BLaER1 (cell line): ENCODE measurements at regions not wholly inside any gene's neighbourhood (a gene's known extent, or its start where the extent isn't known, plus 50 kb on each side); places are given as distances from the start of the nearest gene placed in this dataset.
"Not testable (repeated sequence)": the region's sequence is repeated elsewhere in the genome, so short reads cannot be mapped to it uniquely, and the experiment has no call there.

Source experiments
- H3K27ac ChIP-seq: shearing (Covaris generic); formaldehyde crosslinking; 2 replicates; pipeline ENCODE4 v1.8.1; 2022
- H3K27me3 ChIP-seq: shearing (Covaris generic); formaldehyde crosslinking; 2 replicates; pipeline ENCODE4 v1.8.1; 2022
- H3K36me3 ChIP-seq: shearing (Covaris generic); formaldehyde crosslinking; 2 replicates; pipeline ENCODE4 v1.8.1; 2022
- H3K4me1 ChIP-seq: shearing (Covaris generic); formaldehyde crosslinking; 2 replicates; pipeline ENCODE4 v1.8.1; 2022
- H3K4me2 ChIP-seq: shearing (Covaris generic); formaldehyde crosslinking; 2 replicates; pipeline ENCODE4 v1.8.1; 2022
- H3K4me3 ChIP-seq: shearing (Covaris generic); formaldehyde crosslinking; 2 replicates; pipeline ENCODE4 v1.8.1; 2022
- H3K9ac ChIP-seq: shearing (Covaris generic); formaldehyde crosslinking; 2 replicates; pipeline ENCODE4 v1.8.1; 2022
- H3K9me3 ChIP-seq: shearing (Covaris generic); formaldehyde crosslinking; 2 replicates; pipeline ENCODE4 v1.8.1; 2022
- H4K20me1 ChIP-seq: shearing (Covaris generic); formaldehyde crosslinking; 2 replicates; pipeline ENCODE4 v1.8.1; 2022
- Cebpa-rat ChIP-seq: shearing (Covaris generic); IDR thresholded peaks from 2 replicates; pipeline ENCODE4 v1.8.1; 2022

- H4K20me1 ChIP-seq: no peaks in the 10 kb centered on the region
- H3K27ac ChIP-seq: no peak overlapping the region
- H3K4me1 ChIP-seq: no peaks in the 10 kb centered on the region
- no peaks in the 10 kb centered on the region for H3K36me3 ChIP-seq
- H3K4me2 ChIP-seq: no peak overlapping the region
- no peak for TF ChIP-seq Cebpa-rat
- no peaks in the 10 kb centered on the region for H3K9me3 ChIP-seq
- no peaks in the 10 kb centered on the region for H3K27me3 ChIP-seq
- no peak overlapping the region for H3K9ac ChIP-seq
- no peak overlapping the region for H3K4me3 ChIP-seq
These were observed 546.6 kb downstream of the MFSD1 start for GRCh38 chr3:159348431-159348830.

DNA sequence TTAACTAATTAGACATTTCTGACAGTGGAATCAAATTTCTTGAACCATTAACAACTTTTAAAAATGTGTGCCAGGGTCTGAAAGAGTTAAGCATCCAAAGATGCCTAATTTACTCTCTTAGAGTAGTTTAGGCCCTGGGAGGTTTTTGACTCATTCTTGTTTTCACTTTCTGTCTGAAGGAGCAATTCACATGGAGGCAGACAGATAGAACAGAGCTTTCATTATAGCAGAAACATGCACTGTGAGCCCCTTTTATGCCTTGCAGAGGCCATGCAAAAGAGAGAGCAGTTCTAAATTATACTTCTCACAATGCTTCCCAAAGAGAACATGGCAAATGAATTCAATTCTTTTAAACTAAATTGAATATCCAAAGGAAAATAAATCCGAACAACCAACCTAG lies 554.8 kb downstream of the MFSD1 start:
- no peaks in the 10 kb centered on the region for H3K27me3 ChIP-seq
- no peak overlapping the region for H3K27ac ChIP-seq
- no peaks in the 10 kb centered on the region for H4K20me1 ChIP-seq
- H3K4me1 ChIP-seq: no peaks in the 10 kb centered on the region
- H3K9ac ChIP-seq: no peak overlapping the region
- no peaks in the 10 kb centered on the region for H3K9me3 ChIP-seq
- no peaks in the 10 kb centered on the region for H3K36me3 ChIP-seq
- H3K4me3 ChIP-seq: no peak overlapping the region
- H3K4me2 ChIP-seq: no peak overlapping the region
- TF ChIP-seq Cebpa-rat: no peak

DNA sequence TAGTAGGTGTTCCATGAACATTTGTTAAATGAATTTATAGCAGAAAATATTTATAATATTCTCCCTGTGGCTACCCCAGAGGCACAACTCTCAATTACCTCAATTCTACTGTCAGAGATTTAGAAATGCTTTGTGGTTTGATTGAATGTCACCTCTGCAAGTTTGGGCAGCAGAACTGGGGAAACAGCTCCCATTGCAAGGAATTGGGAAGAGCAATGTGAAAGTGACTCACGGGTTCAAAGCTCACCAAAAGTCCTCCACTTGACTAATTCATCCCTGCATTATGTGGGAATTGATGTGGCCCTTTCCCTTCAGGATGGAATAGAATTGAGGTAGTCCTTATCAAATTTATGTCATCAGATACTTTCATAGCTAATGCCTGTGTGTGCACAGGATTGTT lies 562.7 kb downstream of the MFSD1 start:
- Histone ChIP-seq H3K4me2 (no peak overlapping the region), H3K9ac (no peak overlapping the region), H4K20me1 (no peaks in the 10 kb centered on the region), H3K9me3 (no peaks in the 10 kb centered on the region), H3K4me1 (no peaks in the 10 kb centered on the region), H3K27ac (no peak overlapping the region), H3K4me3 (no peak overlapping the region), H3K27me3 (no peaks in the 10 kb centered on the region), H3K36me3 (no peaks in the 10 kb centered on the region)
- TF ChIP-seq Cebpa-rat: no peak

- no peak for TF ChIP-seq Cebpa-rat
- Histone ChIP-seq H3K4me1 (no peaks in the 10 kb centered on the region), H3K27ac (no peak overlapping the region), H3K36me3 (no peaks in the 10 kb centered on the region), H3K9ac (no peak overlapping the region), H3K27me3 (no peaks in the 10 kb centered on the region), H4K20me1 (no peaks in the 10 kb centered on the region), H3K9me3 (no peaks in the 10 kb centered on the region), H3K4me3 (no peak overlapping the region), H3K4me2 (no peak overlapping the region)
These were observed 564.6 kb downstream of the MFSD1 start for GRCh38 chr3:159366476-159366875.

DNA sequence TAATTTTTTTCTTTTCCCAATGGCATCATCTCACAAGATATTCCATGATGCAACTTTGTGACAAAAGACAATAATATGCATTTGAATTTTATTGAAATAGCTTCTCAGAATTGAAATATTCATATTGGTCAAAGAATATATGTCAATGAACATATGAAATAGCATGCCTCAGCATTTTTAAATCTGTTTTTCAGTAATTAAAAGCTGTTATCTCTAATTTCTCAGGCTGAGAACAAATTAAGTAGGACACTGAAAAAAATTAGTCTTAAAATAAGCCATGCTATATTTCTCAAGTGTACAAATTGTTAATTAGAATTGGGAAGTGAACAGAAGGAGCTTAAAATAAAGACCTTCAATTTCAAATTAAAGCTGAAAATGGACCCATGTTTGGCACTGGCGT lies 570.1 kb downstream of the MFSD1 start:
- H3K36me3 ChIP-seq: no peaks in the 10 kb centered on the region
- no peaks in the 10 kb centered on the region for H4K20me1 ChIP-seq
- no peak for TF ChIP-seq Cebpa-rat
- H3K9me3 ChIP-seq: no peaks in the 10 kb centered on the region
- no peak overlapping the region for H3K4me3 ChIP-seq
- no peaks in the 10 kb centered on the region for H3K27me3 ChIP-seq
- no peak overlapping the region for H3K4me2 ChIP-seq
- no peaks in the 10 kb centered on the region for H3K4me1 ChIP-seq
- H3K9ac ChIP-seq: no peak overlapping the region
- no peak overlapping the region for H3K27ac ChIP-seq

DNA sequence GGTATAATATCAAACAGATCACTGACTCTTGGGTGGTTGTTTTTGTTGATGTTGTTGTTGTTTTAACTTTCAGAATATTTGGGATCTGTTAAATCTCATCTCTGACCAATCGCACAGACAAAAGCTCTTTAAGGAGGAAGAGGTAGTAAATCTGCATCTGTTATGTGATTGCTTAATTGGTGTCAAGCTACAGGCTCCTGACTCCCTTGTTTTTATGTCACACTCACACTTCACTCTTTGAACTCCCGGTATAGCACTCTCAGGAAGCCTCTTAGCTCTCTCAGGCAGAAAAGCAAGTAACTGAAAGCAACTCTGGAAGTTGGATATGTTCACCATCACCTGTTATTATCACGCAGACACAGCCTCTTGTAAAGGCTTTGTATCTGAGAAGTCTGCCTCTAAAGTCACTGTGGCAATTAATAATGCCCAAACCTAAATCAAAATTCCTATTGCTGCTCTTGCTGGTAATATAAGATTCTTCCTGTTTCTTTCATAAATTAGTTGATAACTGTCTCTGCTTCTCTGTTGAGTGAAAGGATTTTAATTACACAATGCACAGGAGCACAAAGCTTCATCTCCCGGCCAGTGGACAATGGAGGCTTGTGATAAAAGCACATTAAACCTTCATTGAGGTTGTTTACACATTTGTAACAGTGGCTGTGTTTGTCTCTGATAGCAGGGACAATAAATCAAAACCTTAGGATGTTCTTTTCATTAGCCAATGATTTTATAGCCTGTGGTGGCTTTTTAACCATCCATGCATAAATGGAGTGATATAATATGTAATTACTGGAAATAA lies 576.7 kb downstream of the MFSD1 start:
- no peak overlapping the region for H3K9ac ChIP-seq
- H3K27me3 ChIP-seq: no peaks in the 10 kb centered on the region
- no peaks in the 10 kb centered on the region for H3K9me3 ChIP-seq
- H3K4me1 ChIP-seq: no peaks in the 10 kb centered on the region
- no peak overlapping the region for H3K27ac ChIP-seq
- no peaks in the 10 kb centered on the region for H3K36me3 ChIP-seq
- no peak for TF ChIP-seq Cebpa-rat
- no peaks in the 10 kb centered on the region for H4K20me1 ChIP-seq
- no peak overlapping the region for H3K4me3 ChIP-seq
- H3K4me2 ChIP-seq: no peak overlapping the region

DNA sequence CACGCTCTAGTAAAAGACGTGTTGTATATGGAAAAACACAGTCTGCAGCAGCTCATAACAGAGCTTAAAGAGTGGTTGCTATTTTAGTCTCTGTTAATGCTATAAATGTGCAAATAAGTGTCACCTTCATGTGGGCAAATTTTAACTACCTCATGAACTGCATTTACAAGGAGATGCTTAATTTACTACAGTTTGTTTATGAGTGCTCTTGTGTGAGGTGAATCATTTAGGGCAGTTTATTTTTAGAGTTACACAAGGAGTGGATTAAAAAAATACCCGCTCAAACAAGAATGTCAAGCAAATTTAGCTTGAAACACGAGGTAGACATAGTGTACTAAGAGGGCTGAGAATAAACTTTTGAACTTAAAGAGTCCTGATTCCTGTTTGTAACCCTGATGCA lies 579.0 kb downstream of the MFSD1 start:
- Histone ChIP-seq H3K27ac (no peak overlapping the region), H3K27me3 (no peaks in the 10 kb centered on the region), H3K36me3 (no peaks in the 10 kb centered on the region), H3K4me3 (no peak overlapping the region), H3K9ac (no peak overlapping the region), H3K4me1 (no peaks in the 10 kb centered on the region), H3K4me2 (no peak overlapping the region), H3K9me3 (no peaks in the 10 kb centered on the region), H4K20me1 (no peaks in the 10 kb centered on the region)
- TF ChIP-seq Cebpa-rat: no peak

DNA sequence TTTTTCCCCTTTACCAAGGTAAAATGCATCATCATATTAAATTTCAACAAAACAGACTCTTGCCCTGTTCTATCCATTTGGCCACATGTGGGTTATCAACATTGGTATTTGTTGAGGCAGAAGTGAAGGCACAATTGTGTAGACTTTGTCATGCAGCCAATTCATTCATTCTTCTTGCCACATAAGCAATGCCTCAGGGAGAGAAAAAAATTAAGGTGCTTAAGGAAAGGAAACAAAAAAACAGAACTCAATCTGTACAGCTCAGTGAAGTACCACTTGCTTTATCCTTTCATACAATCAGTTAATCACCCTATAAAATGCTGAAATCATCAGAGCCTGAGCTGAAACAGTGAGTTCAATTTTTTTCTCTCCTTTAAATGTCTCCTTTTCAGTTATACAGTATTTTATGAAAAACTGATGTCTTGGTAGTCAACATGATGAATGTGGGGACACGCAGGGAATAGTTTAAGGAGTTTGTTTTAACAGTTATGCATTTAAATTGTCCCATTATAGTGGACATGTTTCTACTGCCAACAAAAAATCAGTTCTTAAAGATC lies 588.9 kb downstream of the MFSD1 start:
- TF ChIP-seq Cebpa-rat: no peak
- H3K9me3 ChIP-seq: no peaks in the 10 kb centered on the region
- no peaks in the 10 kb centered on the region for H4K20me1 ChIP-seq
- H3K4me2 ChIP-seq: no peak overlapping the region
- H3K4me1 ChIP-seq: no peaks in the 10 kb centered on the region
- H3K9ac ChIP-seq: no peak overlapping the region
- H3K27ac ChIP-seq: no peak overlapping the region
- H3K27me3 ChIP-seq: no peaks in the 10 kb centered on the region
- no peak overlapping the region for H3K4me3 ChIP-seq
- H3K36me3 ChIP-seq: no peaks in the 10 kb centered on the region

- not testable (repeated sequence) for H3K9ac ChIP-seq, H3K4me3 ChIP-seq, H4K20me1 ChIP-seq, H3K27ac ChIP-seq, H3K4me2 ChIP-seq, H3K9me3 ChIP-seq, H3K36me3 ChIP-seq, H3K27me3 ChIP-seq, H3K4me1 ChIP-seq
These were observed 591.0 kb upstream of the IL12A start for GRCh38 chr3:159397683-159398082.

DNA sequence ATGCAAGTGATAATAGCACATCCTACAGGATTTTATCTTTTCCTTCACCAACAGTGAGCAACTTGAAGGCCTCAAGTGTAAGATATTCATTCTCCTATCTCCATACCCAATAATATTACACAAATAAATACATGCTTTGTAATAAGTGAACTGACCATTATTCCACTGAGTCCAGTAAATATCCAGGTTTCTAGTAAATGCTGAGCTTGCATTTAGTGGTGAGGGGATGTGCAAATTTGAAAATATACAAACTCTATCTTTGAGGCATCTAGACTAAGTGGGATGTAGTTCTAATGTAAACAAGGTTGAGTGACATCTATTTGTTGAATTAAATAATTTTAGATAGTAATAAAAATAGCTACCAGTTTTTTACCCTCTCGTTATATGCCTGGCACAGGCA lies 587.6 kb upstream of the IL12A start:
- Histone ChIP-seq H3K9ac (no peak overlapping the region), H3K4me2 (no peak overlapping the region), H3K27me3 (no peaks in the 10 kb centered on the region), H4K20me1 (no peaks in the 10 kb centered on the region), H3K36me3 (no peaks in the 10 kb centered on the region), H3K9me3 (no peaks in the 10 kb centered on the region), H3K4me3 (no peak overlapping the region), H3K4me1 (no peaks in the 10 kb centered on the region), H3K27ac (no peak overlapping the region)
- no peak for TF ChIP-seq Cebpa-rat

DNA sequence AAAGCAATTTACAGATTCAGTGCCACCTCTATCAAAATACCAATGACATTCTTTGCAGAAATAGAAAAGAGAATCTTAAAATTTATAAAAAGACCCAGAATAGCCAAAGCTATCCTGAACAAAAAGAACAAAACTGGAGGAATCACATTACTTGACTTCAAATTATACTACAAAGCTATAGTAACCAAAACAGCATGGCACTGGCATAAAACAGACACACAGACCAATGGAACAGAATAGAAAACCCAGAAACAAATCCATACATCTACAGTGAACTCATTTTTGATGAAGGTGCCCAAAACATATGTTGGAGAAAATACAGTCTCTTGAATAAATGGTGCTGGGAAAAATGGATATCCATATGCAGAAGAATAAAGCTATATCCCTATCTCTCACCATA lies 578.9 kb upstream of the IL12A start:
- not testable (repeated sequence) for H4K20me1 ChIP-seq, H3K4me3 ChIP-seq, H3K9me3 ChIP-seq, H3K27ac ChIP-seq, H3K4me1 ChIP-seq, H3K9ac ChIP-seq, H3K27me3 ChIP-seq, H3K4me2 ChIP-seq, H3K36me3 ChIP-seq
